Fibroblast of skin of right biceps (primary cell): ENCODE measurements at regions not wholly inside any gene's neighbourhood (a gene's known extent, or its start where the extent isn't known, plus 50 kb on each side); places are given as distances from the start of the nearest gene placed in this dataset.
A peak's percentile ranks its signal among the peaks of the same experiment; 100 is the strongest.
"Not testable (repeated sequence)": the region's sequence is repeated elsewhere in the genome, so short reads cannot be mapped to it uniquely, and the experiment has no call there.

Experiments
- DNase-seq: peaks from one replicate; pipeline ENCODE4 v3.0.0-alpha.2; 2013

GRCh38 chr4:10275696-10276095 lies 159.1 kb upstream of the WDR1 start:
- DNase-seq = no peak

GRCh38 chr4:10273030-10273429 lies 156.4 kb upstream of the WDR1 start:
- no peak for DNase-seq

GRCh38 chr4:10272511-10272910 lies 155.9 kb upstream of the WDR1 start:
- DNase-seq = no peak

GRCh38 chr4:10267066-10267465 lies 150.5 kb upstream of the WDR1 start:
- DNase-seq = no peak

GRCh38 chr4:10260777-10261176 lies 144.2 kb upstream of the WDR1 start:
- DNase-seq = no peak

GRCh38 chr4:10259976-10260375 lies 143.4 kb upstream of the WDR1 start:
- DNase-seq = no peak

GRCh38 chr4:10256203-10256602 lies 139.6 kb upstream of the WDR1 start:
- DNase-seq = no peak

- no peak for DNase-seq
These were observed 137.2 kb upstream of the WDR1 start for GRCh38 chr4:10253765-10254164.

- DNase-seq = no peak
These were observed 129.2 kb upstream of the WDR1 start for GRCh38 chr4:10245751-10246150.

- DNase-seq = no peak
These were observed 127.3 kb upstream of the WDR1 start for GRCh38 chr4:10243856-10244255.

- no peak for DNase-seq
These were observed 124.1 kb upstream of the WDR1 start for GRCh38 chr4:10240691-10241090.

GRCh38 chr4:10239982-10240654 lies 123.5 kb upstream of the WDR1 start:
- DNase-seq = no peak

GRCh38 chr4:10237131-10237530 lies 120.5 kb upstream of the WDR1 start:
- no peak for DNase-seq

GRCh38 chr4:10232114-10232513 lies 115.5 kb upstream of the WDR1 start:
- DNase-seq = no peak

- no peak for DNase-seq
These were observed 110.2 kb upstream of the WDR1 start for GRCh38 chr4:10226756-10227155.

GRCh38 chr4:10225096-10225495 lies 108.5 kb upstream of the WDR1 start:
- no peak for DNase-seq

- no peak for DNase-seq
These were observed 107.2 kb upstream of the WDR1 start for GRCh38 chr4:10223782-10224181.

GRCh38 chr4:10213481-10213880 lies 96.9 kb upstream of the WDR1 start:
- DNase-seq = not testable (repeated sequence)

GRCh38 chr4:10212901-10213300 lies 96.3 kb upstream of the WDR1 start:
- DNase-seq = no peak

GRCh38 chr4:10212400-10212799 lies 95.8 kb upstream of the WDR1 start:
- DNase-seq = no peak

GRCh38 chr4:10207116-10207515 lies 90.5 kb upstream of the WDR1 start:
- DNase-seq = no peak

GRCh38 chr4:10205223-10205622 lies 88.6 kb upstream of the WDR1 start:
- no peak for DNase-seq

- DNase-seq = peak; percentile 32
These were observed 87.9 kb upstream of the WDR1 start for GRCh38 chr4:10204401-10205058.

GRCh38 chr4:10203851-10204250 lies 87.3 kb upstream of the WDR1 start:
- no peak for DNase-seq
